ENCODE measurements at regions not wholly inside any gene's neighbourhood (a gene's known extent, or its start where the extent isn't known, plus 50 kb on each side); places are given as distances from the start of the nearest gene placed in this dataset.

DNA sequence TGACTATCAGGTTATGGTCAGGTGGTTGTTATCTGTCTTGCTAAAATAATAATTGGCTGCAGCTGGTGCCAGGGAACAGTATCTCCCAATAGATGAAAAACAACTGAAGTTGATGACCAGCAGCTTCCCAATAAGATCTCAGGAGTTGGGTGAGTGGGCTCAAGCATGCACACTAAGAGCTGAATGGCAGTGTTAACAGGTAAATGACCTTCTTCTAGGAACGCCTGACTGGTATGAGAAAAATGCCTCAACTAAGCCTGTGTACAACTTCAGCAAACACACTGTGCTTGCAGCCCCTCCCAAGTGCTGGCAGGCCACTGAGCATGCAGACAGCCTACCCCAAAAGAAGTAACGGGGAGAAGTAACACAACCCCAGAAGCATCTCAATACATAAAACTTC, 636.9 kb downstream of the ACTR3B start:
- DNase-seq, result no peak
- TF ChIP-seq, protein P1, sequence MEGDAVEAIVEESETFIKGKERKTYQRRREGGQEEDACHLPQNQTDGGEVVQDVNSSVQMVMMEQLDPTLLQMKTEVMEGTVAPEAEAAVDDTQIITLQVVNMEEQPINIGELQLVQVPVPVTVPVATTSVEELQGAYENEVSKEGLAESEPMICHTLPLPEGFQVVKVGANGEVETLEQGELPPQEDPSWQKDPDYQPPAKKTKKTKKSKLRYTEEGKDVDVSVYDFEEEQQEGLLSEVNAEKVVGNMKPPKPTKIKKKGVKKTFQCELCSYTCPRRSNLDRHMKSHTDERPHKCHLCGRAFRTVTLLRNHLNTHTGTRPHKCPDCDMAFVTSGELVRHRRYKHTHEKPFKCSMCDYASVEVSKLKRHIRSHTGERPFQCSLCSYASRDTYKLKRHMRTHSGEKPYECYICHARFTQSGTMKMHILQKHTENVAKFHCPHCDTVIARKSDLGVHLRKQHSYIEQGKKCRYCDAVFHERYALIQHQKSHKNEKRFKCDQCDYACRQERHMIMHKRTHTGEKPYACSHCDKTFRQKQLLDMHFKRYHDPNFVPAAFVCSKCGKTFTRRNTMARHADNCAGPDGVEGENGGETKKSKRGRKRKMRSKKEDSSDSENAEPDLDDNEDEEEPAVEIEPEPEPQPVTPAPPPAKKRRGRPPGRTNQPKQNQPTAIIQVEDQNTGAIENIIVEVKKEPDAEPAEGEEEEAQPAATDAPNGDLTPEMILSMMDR (IDR thresholded peaks at IDR 0.05; ENCODE audit: borderline replicate concordance), result no peak
- H3K27ac ChIP-seq (replicated peaks), result no peak overlapping the region
- no peaks in the 10 kb centered on the region for H3K4me1 ChIP-seq
- no peaks in the 10 kb centered on the region for H3K27me3 ChIP-seq (ENCODE audit: low read depth)
- intact Hi-C loops (cut with micrococcal nuclease), result no loop called here
- no peak overlapping the region for H3K4me3 ChIP-seq
- peaks cover 27% of the 10 kb centered on the region for H3K9me3 ChIP-seq (replicated peaks)
- H3K36me3 ChIP-seq, result no peaks in the 10 kb centered on the region

DNA sequence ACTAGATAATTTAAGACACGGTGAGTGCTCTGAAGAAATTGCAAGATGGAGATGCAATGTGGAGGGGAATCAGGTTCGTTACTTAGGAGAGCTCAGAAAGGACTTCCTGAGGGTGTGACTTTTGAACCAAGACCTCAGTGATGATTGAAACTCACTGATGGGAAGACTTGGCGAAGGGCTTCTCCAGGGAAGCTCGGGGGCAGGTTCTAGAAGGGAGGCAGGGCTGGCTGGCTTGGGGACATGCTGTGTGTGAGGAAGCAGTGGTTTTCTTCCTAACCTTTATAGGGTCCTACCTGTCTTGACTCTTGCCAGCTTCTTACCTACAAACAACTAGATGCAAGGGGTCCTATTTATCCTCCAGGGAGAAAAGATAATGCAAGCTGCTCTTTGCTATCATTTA, 637.9 kb downstream of the ACTR3B start:
- intact Hi-C loops (cut with micrococcal nuclease), result no loop called here
- TF ChIP-seq, protein P1 (IDR thresholded peaks at IDR 0.05; ENCODE audit: borderline replicate concordance), result no peak

DNA sequence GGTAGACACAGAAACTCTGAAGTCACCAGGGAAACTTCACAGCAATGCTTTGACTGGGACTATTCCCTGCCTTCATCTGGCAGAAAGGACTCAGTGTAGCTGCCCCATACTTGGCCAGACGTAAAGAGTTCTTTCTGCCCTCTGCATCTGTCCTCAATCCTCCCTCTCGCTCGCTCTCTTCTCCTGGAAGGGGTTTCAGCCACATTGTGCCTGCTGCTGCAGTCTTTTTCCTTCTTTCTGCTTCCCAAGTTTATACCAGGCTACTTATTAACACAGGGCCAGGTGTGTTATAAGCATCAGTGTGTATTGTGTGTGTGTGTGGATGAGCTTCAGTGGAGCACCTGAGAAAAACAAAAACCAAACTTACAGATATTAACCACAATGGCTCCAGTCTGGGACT, 638.4 kb downstream of the ACTR3B start:
- no peak overlapping the region for H3K4me3 ChIP-seq
- intact Hi-C loops (cut with micrococcal nuclease), result no loop called here
- H3K27me3 ChIP-seq (ENCODE audit: low read depth), result no peaks in the 10 kb centered on the region
- TF ChIP-seq, protein P1 (IDR thresholded peaks at IDR 0.05; ENCODE audit: borderline replicate concordance), result no peak
- DNase-seq, result no peak
- H3K36me3 ChIP-seq, result no peaks in the 10 kb centered on the region
- H3K9me3 ChIP-seq (replicated peaks), result peaks cover 20% of the 10 kb centered on the region
- no peak overlapping the region for H3K27ac ChIP-seq (replicated peaks)
- no peaks in the 10 kb centered on the region for H3K4me1 ChIP-seq

More for the DNA sequence above, 637.9 kb downstream of the ACTR3B start:
- Histone ChIP-seq H3K4me1 (no peaks in the 10 kb centered on the region), H3K27ac (replicated peaks) (no peak overlapping the region), H3K36me3 (no peaks in the 10 kb centered on the region), H3K9me3 (replicated peaks) (peaks cover 25% of the 10 kb centered on the region), H3K27me3 (ENCODE audit: low read depth) (no peaks in the 10 kb centered on the region), H3K4me3 (no peak overlapping the region)
- DNase-seq, result no peak

DNA sequence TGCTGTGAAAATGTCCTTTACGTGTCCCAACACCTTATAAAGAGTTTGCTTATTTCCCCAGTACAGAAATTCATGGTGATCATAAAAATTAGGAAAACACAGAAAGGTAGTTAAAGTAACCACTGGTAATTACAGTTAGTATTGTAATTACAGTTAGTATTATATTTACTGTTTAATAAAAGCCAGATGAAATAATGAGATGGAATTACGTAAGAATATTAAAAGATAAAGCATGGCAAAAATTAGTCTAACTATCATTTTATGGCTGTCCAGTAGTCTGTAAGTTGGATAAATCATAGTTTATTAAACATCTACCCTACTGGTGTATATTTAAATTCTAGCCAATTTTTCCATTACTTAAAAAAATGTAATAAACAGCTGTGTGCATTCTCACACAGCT, 638.8 kb downstream of the ACTR3B start:
- no peaks in the 10 kb centered on the region for H3K4me1 ChIP-seq
- no peak overlapping the region for H3K4me3 ChIP-seq
- H3K9me3 ChIP-seq (replicated peaks), result peaks cover 15% of the 10 kb centered on the region
- intact Hi-C loops (cut with micrococcal nuclease), result no loop called here
- DNase-seq, result no peak
- no peak overlapping the region for H3K27ac ChIP-seq (replicated peaks)
- H3K36me3 ChIP-seq, result no peaks in the 10 kb centered on the region
- TF ChIP-seq, protein P1 (IDR thresholded peaks at IDR 0.05; ENCODE audit: borderline replicate concordance), result no peak
- H3K27me3 ChIP-seq (ENCODE audit: low read depth), result no peaks in the 10 kb centered on the region

DNA sequence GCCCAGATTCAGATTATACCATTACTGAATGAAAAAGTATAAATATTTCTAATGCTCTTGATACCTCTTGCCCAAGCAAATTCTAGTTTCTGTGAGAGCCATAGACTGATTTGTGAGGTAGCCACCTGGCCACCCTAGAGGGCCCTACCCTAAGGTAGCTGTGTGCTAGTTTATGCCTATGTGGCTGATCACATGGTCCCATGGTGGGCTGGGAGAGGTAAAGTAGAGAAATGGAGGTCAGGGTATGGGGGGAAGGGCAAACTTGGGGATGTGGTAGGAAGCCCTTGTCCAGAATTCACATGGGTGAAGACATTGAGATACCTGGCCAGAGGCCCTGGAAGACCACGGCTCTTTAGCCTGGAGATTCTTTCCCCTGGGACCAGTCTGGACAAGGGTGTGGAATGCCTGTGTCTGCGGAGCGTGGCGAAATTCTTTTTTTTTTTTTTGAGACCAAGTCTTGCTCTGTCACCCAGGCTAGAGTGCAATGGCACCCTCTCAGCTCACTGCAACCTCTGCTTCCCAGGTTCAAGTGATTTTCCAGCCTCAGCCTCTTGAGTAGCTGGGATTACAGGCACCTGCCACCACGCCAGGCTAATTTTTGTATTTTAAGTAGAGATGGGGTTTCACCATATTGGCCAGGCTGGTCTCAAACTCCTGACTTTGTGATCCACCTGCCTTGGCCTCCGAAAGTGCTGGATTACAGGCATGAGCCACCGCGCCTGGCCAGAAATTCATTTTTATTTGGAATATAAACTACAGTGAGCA, 639.4 kb downstream of the ACTR3B start:
- Histone ChIP-seq H3K4me3 (no peak overlapping the region), H3K4me1 (no peaks in the 10 kb centered on the region), H3K36me3 (no peaks in the 10 kb centered on the region), H3K9me3 (replicated peaks) (peaks cover 9% of the 10 kb centered on the region), H3K27me3 (ENCODE audit: low read depth) (no peaks in the 10 kb centered on the region), H3K27ac (replicated peaks) (no peak overlapping the region)
- DNase-seq, result no peak
- intact Hi-C loops (cut with micrococcal nuclease), result no loop called here
- TF ChIP-seq, protein P1 (IDR thresholded peaks at IDR 0.05; ENCODE audit: borderline replicate concordance), result no peak
